ENCODE measurements at regions not wholly inside any gene's neighbourhood (a gene's known extent, or its start where the extent isn't known, plus 50 kb on each side); places are given as distances from the start of the nearest gene placed in this dataset.
A peak's percentile ranks its signal among the peaks of the same experiment; 100 is the strongest.

GRCh38 chr4:176413171-176413570, 93.4 kb downstream of the SPCS3 start:
- Histone ChIP-seq H3K27ac (ENCODE audit: low read depth, low read length) (no peak overlapping the region), H3K27me3 (ENCODE audit: control insufficient read depth, insufficient read depth, low read length) (no peaks in the 10 kb centered on the region), H3K4me3 (ENCODE audit: low read depth, low read length) (no peak overlapping the region), H3K36me3 (ENCODE audit: control insufficient read depth, insufficient read depth, low read length) (no peaks in the 10 kb centered on the region), H3K9me3 (ENCODE audit: control insufficient read depth, insufficient read depth, low read length) (no peaks in the 10 kb centered on the region), H3K4me1 (ENCODE audit: control insufficient read depth, insufficient read depth, low read length) (no peaks in the 10 kb centered on the region)
- DNase-seq (ENCODE audit: low read depth in 4 of 6, low spot score in 6 of 6) = no peak
- WGBS (ENCODE audit: insufficient coverage) = 55% methylated on average over 2 of the region's 2 CpGs

- H3K36me3 ChIP-seq (ENCODE audit: control insufficient read depth, insufficient read depth, low read length) = no peaks in the 10 kb centered on the region
- no peaks in the 10 kb centered on the region for H3K4me1 ChIP-seq (ENCODE audit: control insufficient read depth, insufficient read depth, low read length)
- H3K27me3 ChIP-seq (ENCODE audit: control insufficient read depth, insufficient read depth, low read length) = no peaks in the 10 kb centered on the region
- H3K27ac ChIP-seq (ENCODE audit: low read depth, low read length) = no peak overlapping the region
- no CpG with 5 or more reads among the region's 1 CpG for whole genome bisulfite sequencing (ENCODE audit: insufficient coverage)
- H3K9me3 ChIP-seq (ENCODE audit: control insufficient read depth, insufficient read depth, low read length) = no peaks in the 10 kb centered on the region
- no peak for DNase-seq (ENCODE audit: low read depth in 4 of 6, low spot score in 6 of 6)
- H3K4me3 ChIP-seq (ENCODE audit: low read depth, low read length) = no peak overlapping the region
Measured at GRCh38 chr4:176422001-176422400, 102.2 kb downstream of the SPCS3 start.

GRCh38 chr4:176422511-176422910, 102.7 kb downstream of the SPCS3 start:
- H3K27me3 ChIP-seq (ENCODE audit: control insufficient read depth, insufficient read depth, low read length) = no peaks in the 10 kb centered on the region
- DNase-seq (ENCODE audit: low read depth in 4 of 6, low spot score in 6 of 6) = peak in 1 of 6 donors; percentile 30
- no peaks in the 10 kb centered on the region for H3K36me3 ChIP-seq (ENCODE audit: control insufficient read depth, insufficient read depth, low read length)
- H3K9me3 ChIP-seq (ENCODE audit: control insufficient read depth, insufficient read depth, low read length) = no peaks in the 10 kb centered on the region
- H3K4me3 ChIP-seq (ENCODE audit: low read depth, low read length) = no peak overlapping the region
- 64% methylated on average over 3 of the region's 4 CpGs for WGBS (ENCODE audit: insufficient coverage)
- H3K4me1 ChIP-seq (ENCODE audit: control insufficient read depth, insufficient read depth, low read length) = no peaks in the 10 kb centered on the region
- H3K27ac ChIP-seq (ENCODE audit: low read depth, low read length) = no peak overlapping the region

GRCh38 chr4:176425035-176425434, 105.3 kb downstream of the SPCS3 start:
- Histone ChIP-seq H3K4me3 (ENCODE audit: low read depth, low read length) (no peak overlapping the region), H3K27ac (ENCODE audit: low read depth, low read length) (no peak overlapping the region), H3K4me1 (ENCODE audit: control insufficient read depth, insufficient read depth, low read length) (no peaks in the 10 kb centered on the region), H3K36me3 (ENCODE audit: control insufficient read depth, insufficient read depth, low read length) (no peaks in the 10 kb centered on the region), H3K27me3 (ENCODE audit: control insufficient read depth, insufficient read depth, low read length) (no peaks in the 10 kb centered on the region), H3K9me3 (ENCODE audit: control insufficient read depth, insufficient read depth, low read length) (no peaks in the 10 kb centered on the region)
- WGBS (ENCODE audit: insufficient coverage) = no CpG with 5 or more reads among the region's 2 CpGs
- no peak for DNase-seq (ENCODE audit: low read depth in 4 of 6, low spot score in 6 of 6)

- Histone ChIP-seq H3K9me3 (ENCODE audit: control insufficient read depth, insufficient read depth, low read length) (no peaks in the 10 kb centered on the region), H3K36me3 (ENCODE audit: control insufficient read depth, insufficient read depth, low read length) (no peaks in the 10 kb centered on the region), H3K4me3 (ENCODE audit: low read depth, low read length) (no peak overlapping the region), H3K4me1 (ENCODE audit: control insufficient read depth, insufficient read depth, low read length) (no peaks in the 10 kb centered on the region), H3K27ac (ENCODE audit: low read depth, low read length) (no peak overlapping the region), H3K27me3 (ENCODE audit: control insufficient read depth, insufficient read depth, low read length) (no peaks in the 10 kb centered on the region)
- 74% methylated on average over 2 of the region's 6 CpGs for WGBS (ENCODE audit: insufficient coverage)
- peak in 1 of 6 donors; percentile 55 for DNase-seq (ENCODE audit: low read depth in 4 of 6, low spot score in 6 of 6)
Measured at GRCh38 chr4:176432811-176433540, 113.2 kb downstream of the SPCS3 start.

- H3K4me3 ChIP-seq (ENCODE audit: low read depth, low read length) = no peak overlapping the region
- no peak for DNase-seq (ENCODE audit: low read depth in 4 of 6, low spot score in 6 of 6)
- H3K27me3 ChIP-seq (ENCODE audit: control insufficient read depth, insufficient read depth, low read length) = no peaks in the 10 kb centered on the region
- no CpG with 5 or more reads among the region's 3 CpGs for WGBS (ENCODE audit: insufficient coverage)
- H3K27ac ChIP-seq (ENCODE audit: low read depth, low read length) = no peak overlapping the region
- no peaks in the 10 kb centered on the region for H3K9me3 ChIP-seq (ENCODE audit: control insufficient read depth, insufficient read depth, low read length)
- H3K4me1 ChIP-seq (ENCODE audit: control insufficient read depth, insufficient read depth, low read length) = no peaks in the 10 kb centered on the region
- no peaks in the 10 kb centered on the region for H3K36me3 ChIP-seq (ENCODE audit: control insufficient read depth, insufficient read depth, low read length)
Measured at GRCh38 chr4:176433983-176434382, 114.2 kb downstream of the SPCS3 start.

GRCh38 chr4:176435901-176436292, 116.1 kb downstream of the SPCS3 start:
- no peaks in the 10 kb centered on the region for H3K36me3 ChIP-seq (ENCODE audit: control insufficient read depth, insufficient read depth, low read length)
- H3K27me3 ChIP-seq (ENCODE audit: control insufficient read depth, insufficient read depth, low read length) = no peaks in the 10 kb centered on the region
- WGBS (ENCODE audit: insufficient coverage) = 80% methylated on average over 1 of the region's 1 CpG
- no peaks in the 10 kb centered on the region for H3K9me3 ChIP-seq (ENCODE audit: control insufficient read depth, insufficient read depth, low read length)
- H3K27ac ChIP-seq (ENCODE audit: low read depth, low read length) = no peak overlapping the region
- no peaks in the 10 kb centered on the region for H3K4me1 ChIP-seq (ENCODE audit: control insufficient read depth, insufficient read depth, low read length)
- no peak overlapping the region for H3K4me3 ChIP-seq (ENCODE audit: low read depth, low read length)
- peak in 2 of 6 donors; percentile 25 to 29 for DNase-seq (ENCODE audit: low read depth in 4 of 6, low spot score in 6 of 6)

GRCh38 chr4:176436293-176436973, 116.7 kb downstream of the SPCS3 start:
- WGBS (ENCODE audit: insufficient coverage) = 69% methylated on average over 2 of the region's 5 CpGs
- no peaks in the 10 kb centered on the region for H3K36me3 ChIP-seq (ENCODE audit: control insufficient read depth, insufficient read depth, low read length)
- no peak overlapping the region for H3K27ac ChIP-seq (ENCODE audit: low read depth, low read length)
- H3K9me3 ChIP-seq (ENCODE audit: control insufficient read depth, insufficient read depth, low read length) = no peaks in the 10 kb centered on the region
- no peak overlapping the region for H3K4me3 ChIP-seq (ENCODE audit: low read depth, low read length)
- no peaks in the 10 kb centered on the region for H3K27me3 ChIP-seq (ENCODE audit: control insufficient read depth, insufficient read depth, low read length)
- DNase-seq (ENCODE audit: low read depth in 4 of 6, low spot score in 6 of 6) = peak in 1 of 6 donors; percentile 58
- H3K4me1 ChIP-seq (ENCODE audit: control insufficient read depth, insufficient read depth, low read length) = no peaks in the 10 kb centered on the region

- no CpG with 5 or more reads among the region's 1 CpG for WGBS (ENCODE audit: insufficient coverage)
- H3K36me3 ChIP-seq (ENCODE audit: control insufficient read depth, insufficient read depth, low read length) = no peaks in the 10 kb centered on the region
- H3K9me3 ChIP-seq (ENCODE audit: control insufficient read depth, insufficient read depth, low read length) = no peaks in the 10 kb centered on the region
- no peak overlapping the region for H3K4me3 ChIP-seq (ENCODE audit: low read depth, low read length)
- H3K4me1 ChIP-seq (ENCODE audit: control insufficient read depth, insufficient read depth, low read length) = no peaks in the 10 kb centered on the region
- DNase-seq (ENCODE audit: low read depth in 4 of 6, low spot score in 6 of 6) = no peak
- no peaks in the 10 kb centered on the region for H3K27me3 ChIP-seq (ENCODE audit: control insufficient read depth, insufficient read depth, low read length)
- no peak overlapping the region for H3K27ac ChIP-seq (ENCODE audit: low read depth, low read length)
Measured at GRCh38 chr4:176437756-176438155, 118.0 kb downstream of the SPCS3 start.

- WGBS (ENCODE audit: insufficient coverage) = no CpG with 5 or more reads among the region's 2 CpGs
- Histone ChIP-seq H3K27ac (ENCODE audit: low read depth, low read length) (no peak overlapping the region), H3K27me3 (ENCODE audit: control insufficient read depth, insufficient read depth, low read length) (no peaks in the 10 kb centered on the region), H3K4me1 (ENCODE audit: control insufficient read depth, insufficient read depth, low read length) (no peaks in the 10 kb centered on the region), H3K36me3 (ENCODE audit: control insufficient read depth, insufficient read depth, low read length) (no peaks in the 10 kb centered on the region), H3K4me3 (ENCODE audit: low read depth, low read length) (no peak overlapping the region), H3K9me3 (ENCODE audit: control insufficient read depth, insufficient read depth, low read length) (no peaks in the 10 kb centered on the region)
- peak in 1 of 6 donors; percentile 17 for DNase-seq (ENCODE audit: low read depth in 4 of 6, low spot score in 6 of 6)
Measured at GRCh38 chr4:176438401-176438800, 118.6 kb downstream of the SPCS3 start.

Measured in spinal cord (tissue), 9 donors.